Right atrium auricular region (tissue), 2 donors: ENCODE measurements at regions not wholly inside any gene's neighbourhood (a gene's known extent, or its start where the extent isn't known, plus 50 kb on each side); places are given as distances from the start of the nearest gene placed in this dataset.

Experiments
- DNase-seq: peaks from one replicate; pipeline ENCODE4 v3.0.0-alpha.2; 2019; ENCODE audit warnings: low spot score
- H3K27ac ChIP-seq, 2 donors: fragments of 200-600 bp; sonication (generic); 1 replicate in 1 of 2; 2 replicates in 1 of 2; pipeline ENCODE4 v1.5.1; 2016 to 2019
- H3K27me3 ChIP-seq, 2 donors: fragments of 200-600 bp; sonication (generic); one replicate each; pipeline versions ENCODE4 v1.5.1 to v1.6.0; 2017 to 2019
- H3K36me3 ChIP-seq: fragments of 200-600 bp; sonication (generic); one replicate; pipeline ENCODE4 v1.5.1; 2016
- H3K4me1 ChIP-seq, 2 donors: fragments of 200-600 bp; sonication (generic); one replicate each; pipeline versions ENCODE4 v1.5.1 to v1.6.0; 2017 to 2019
- H3K4me3 ChIP-seq, 2 donors: fragments of 200-600 bp; sonication (generic); 1 replicate in 1 of 2; 2 replicates in 1 of 2; pipeline ENCODE4 v1.5.1; 2017 to 2019; ENCODE audit warnings: mild to moderate bottlenecking in 1 of 2, moderate library complexity in 1 of 2
- H3K9me3 ChIP-seq, 2 donors: fragments of 200-600 bp; sonication (generic); one replicate each; pipeline ENCODE4 v1.5.1; 2019
- TF ChIP-seq, protein P1 (sequence below), 2 donors: fragments of 200-600 bp; sonication (generic); IDR thresholded peaks; one replicate each; pipeline ENCODE4 v1.5.1; 2019; ENCODE audit warnings: antibody characterized with exemption in 2 of 2

- no peak for DNase-seq
These were observed 243.1 kb upstream of the HABP2 start for GRCh38 chr10:113309791-113310190.

DNA sequence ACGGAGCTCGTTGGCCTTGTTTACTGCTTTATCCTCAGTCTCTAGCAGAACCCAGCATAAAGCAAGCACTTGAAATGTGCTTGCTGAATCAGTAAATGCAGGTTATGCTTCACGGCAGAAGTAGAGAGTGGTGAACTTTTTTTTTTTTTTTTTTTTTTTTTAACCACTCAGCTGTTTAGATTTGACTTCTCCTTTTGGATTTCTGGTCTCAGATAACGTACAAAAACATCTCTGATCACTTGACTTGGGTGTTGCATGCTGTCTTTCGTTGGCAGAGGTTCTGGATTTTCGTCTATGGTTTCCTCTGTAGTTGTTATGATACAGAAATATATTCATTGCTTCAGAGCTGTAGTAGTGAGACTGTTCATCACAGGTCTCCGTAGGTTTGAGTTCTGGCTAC is 242.5 kb upstream of the HABP2 start:
- no peak overlapping the region for H3K27ac ChIP-seq
- H3K36me3 ChIP-seq, result no peaks in the 10 kb centered on the region
- DNase-seq, result no peak
- H3K4me3 ChIP-seq, result no peak overlapping the region
- H3K9me3 ChIP-seq, result no peaks in the 10 kb centered on the region
- TF ChIP-seq, protein P1, sequence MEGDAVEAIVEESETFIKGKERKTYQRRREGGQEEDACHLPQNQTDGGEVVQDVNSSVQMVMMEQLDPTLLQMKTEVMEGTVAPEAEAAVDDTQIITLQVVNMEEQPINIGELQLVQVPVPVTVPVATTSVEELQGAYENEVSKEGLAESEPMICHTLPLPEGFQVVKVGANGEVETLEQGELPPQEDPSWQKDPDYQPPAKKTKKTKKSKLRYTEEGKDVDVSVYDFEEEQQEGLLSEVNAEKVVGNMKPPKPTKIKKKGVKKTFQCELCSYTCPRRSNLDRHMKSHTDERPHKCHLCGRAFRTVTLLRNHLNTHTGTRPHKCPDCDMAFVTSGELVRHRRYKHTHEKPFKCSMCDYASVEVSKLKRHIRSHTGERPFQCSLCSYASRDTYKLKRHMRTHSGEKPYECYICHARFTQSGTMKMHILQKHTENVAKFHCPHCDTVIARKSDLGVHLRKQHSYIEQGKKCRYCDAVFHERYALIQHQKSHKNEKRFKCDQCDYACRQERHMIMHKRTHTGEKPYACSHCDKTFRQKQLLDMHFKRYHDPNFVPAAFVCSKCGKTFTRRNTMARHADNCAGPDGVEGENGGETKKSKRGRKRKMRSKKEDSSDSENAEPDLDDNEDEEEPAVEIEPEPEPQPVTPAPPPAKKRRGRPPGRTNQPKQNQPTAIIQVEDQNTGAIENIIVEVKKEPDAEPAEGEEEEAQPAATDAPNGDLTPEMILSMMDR (IDR thresholded peaks at IDR 0.05), result no peak
- H3K27me3 ChIP-seq, result no peaks in the 10 kb centered on the region
- H3K4me1 ChIP-seq, result no peaks in the 10 kb centered on the region

More at GRCh38 chr10:113309791-113310190, 243.1 kb upstream of the HABP2 start:
- Histone ChIP-seq H3K36me3 (no peaks in the 10 kb centered on the region), H3K4me1 (no peaks in the 10 kb centered on the region), H3K27me3 (no peaks in the 10 kb centered on the region), H3K9me3 (no peaks in the 10 kb centered on the region), H3K27ac (no peak overlapping the region), H3K4me3 (no peak overlapping the region)
- TF ChIP-seq, protein P1 (IDR thresholded peaks at IDR 0.05), result no peak

DNA sequence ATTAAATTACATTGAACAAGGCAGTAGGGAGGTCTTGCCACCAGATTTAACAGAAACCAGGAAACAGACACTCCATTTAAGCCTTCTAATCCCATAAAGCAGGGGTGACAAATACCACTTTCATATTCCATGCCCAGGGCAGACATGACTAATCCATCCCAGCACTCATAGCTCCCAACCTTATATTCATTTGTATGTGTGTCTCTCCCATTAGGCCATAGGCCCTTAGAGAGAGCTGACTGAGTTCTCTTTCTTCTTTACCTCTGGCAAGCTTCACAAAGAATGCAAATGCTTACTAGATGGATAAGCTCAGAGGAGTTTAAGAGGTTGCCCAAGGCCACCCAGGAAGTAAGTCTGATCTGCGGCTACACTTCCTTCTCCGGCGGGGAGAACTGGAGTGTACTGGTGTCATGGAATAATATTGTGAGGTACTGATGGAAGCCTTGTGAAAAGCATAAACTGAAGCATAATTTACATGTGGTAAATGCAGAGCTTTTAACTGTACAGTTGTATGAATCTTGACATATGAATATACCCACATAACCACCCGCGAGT is 239.7 kb upstream of the HABP2 start:
- Histone ChIP-seq H3K27ac (no peak overlapping the region), H3K4me1 (no peaks in the 10 kb centered on the region), H3K27me3 (no peaks in the 10 kb centered on the region), H3K4me3 (no peak overlapping the region), H3K36me3 (no peaks in the 10 kb centered on the region), H3K9me3 (no peaks in the 10 kb centered on the region)
- TF ChIP-seq, protein P1 (IDR thresholded peaks at IDR 0.05), result no peak
- no peak for DNase-seq

DNA sequence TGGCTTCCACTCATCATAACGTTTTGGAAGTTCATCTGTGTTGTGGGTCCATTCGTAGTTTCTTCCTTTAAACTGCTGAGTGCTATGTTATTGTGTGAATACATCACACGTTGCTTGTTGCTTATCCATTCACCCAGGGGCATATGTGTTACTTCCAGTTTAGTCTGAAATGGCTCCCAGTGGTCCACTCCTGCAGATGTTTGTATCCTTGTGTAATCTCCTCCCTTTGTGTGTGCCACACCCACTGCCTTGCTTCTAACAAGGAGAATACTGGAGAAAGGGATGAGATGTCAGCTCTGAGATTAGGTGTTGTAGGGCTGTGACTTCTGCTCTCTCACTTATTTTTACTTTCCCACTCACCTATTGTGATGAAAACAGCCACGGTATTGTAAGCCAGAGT is 239.1 kb upstream of the HABP2 start:
- H3K27me3 ChIP-seq, result no peaks in the 10 kb centered on the region
- no peak overlapping the region for H3K27ac ChIP-seq
- H3K4me1 ChIP-seq, result no peaks in the 10 kb centered on the region
- no peaks in the 10 kb centered on the region for H3K36me3 ChIP-seq
- DNase-seq, result no peak
- H3K4me3 ChIP-seq, result no peak overlapping the region
- TF ChIP-seq, protein P1 (IDR thresholded peaks at IDR 0.05), result no peak
- no peaks in the 10 kb centered on the region for H3K9me3 ChIP-seq

GRCh38 chr10:113316506-113316905 is 236.3 kb upstream of the HABP2 start:
- Histone ChIP-seq H3K27me3 (no peaks in the 10 kb centered on the region), H3K27ac (no peak overlapping the region), H3K4me1 (no peaks in the 10 kb centered on the region), H3K36me3 (no peaks in the 10 kb centered on the region), H3K4me3 (no peak overlapping the region), H3K9me3 (no peaks in the 10 kb centered on the region)
- TF ChIP-seq, protein P1 (IDR thresholded peaks at IDR 0.05), result no peak
- DNase-seq, result no peak

- no peak overlapping the region for H3K27ac ChIP-seq
- H3K4me1 ChIP-seq, result no peaks in the 10 kb centered on the region
- no peak overlapping the region for H3K4me3 ChIP-seq
- H3K27me3 ChIP-seq, result no peaks in the 10 kb centered on the region
- H3K36me3 ChIP-seq, result no peaks in the 10 kb centered on the region
- no peak for DNase-seq
- H3K9me3 ChIP-seq, result no peaks in the 10 kb centered on the region
- TF ChIP-seq, protein P1 (IDR thresholded peaks at IDR 0.05), result no peak
These were observed 235.4 kb upstream of the HABP2 start for GRCh38 chr10:113317489-113317888.
